GM12878 (cell line): ENCODE measurements at regions not wholly inside any gene's neighbourhood (a gene's known extent, or its start where the extent isn't known, plus 50 kb on each side); places are given as distances from the start of the nearest gene placed in this dataset.

Experiments
- POLR2A ChIP-seq: IDR thresholded peaks from 2 replicates; pipeline ENCODE4 v1.6.1; 2011; ENCODE audit warnings: low read depth, mild to moderate bottlenecking, low read length
- YY1 ChIP-seq: IDR thresholded peaks from 2 replicates; pipeline ENCODE4 v1.6.1; 2011; ENCODE audit warnings: low read depth, mild to moderate bottlenecking, low read length
- ZBTB11 ChIP-seq: fragments of 450-650 bp; formaldehyde crosslinking; IDR thresholded peaks from 2 replicates; pipeline ENCODE4 v1.5.0; 2022; ENCODE audit warnings: mild to moderate bottlenecking, missing genetic modification characterization
- TF ChIP-seq, protein P1 (sequence below), 3 experiments: IDR thresholded peaks in 2 of 3; conservative IDR thresholded peaks in 1 of 3; 2 replicates each; pipeline ENCODE4 v1.5.1; 2011; ENCODE audit warnings: low read depth in 3 of 3, low read length in 3 of 3, mild to moderate bottlenecking in 3 of 3, control low read depth in 2 of 3, moderate library complexity in 2 of 3, inconsistent platforms in 1 of 3, mixed read lengths in 1 of 3; ENCODE audit not compliant: control insufficient read depth in 2 of 3, insufficient read depth in 1 of 3; ENCODE audit errors: extremely low read depth in 1 of 3
- TF ChIP-seq, protein P2 (sequence below): fragments of 450-650 bp; IDR thresholded peaks from 2 replicates; pipeline ENCODE4 v1.6.1; 2017; ENCODE audit warnings: low read depth, mild to moderate bottlenecking, moderate library complexity

GRCh38 chr2:237227190-237227589 lies 141.5 kb downstream of the COPS8 start:
- no peak for TF ChIP-seq POLR2A
- no peak for TF ChIP-seq ZBTB11 (CRISPR knock-in tag)
- TF ChIP-seq, protein P1, sequence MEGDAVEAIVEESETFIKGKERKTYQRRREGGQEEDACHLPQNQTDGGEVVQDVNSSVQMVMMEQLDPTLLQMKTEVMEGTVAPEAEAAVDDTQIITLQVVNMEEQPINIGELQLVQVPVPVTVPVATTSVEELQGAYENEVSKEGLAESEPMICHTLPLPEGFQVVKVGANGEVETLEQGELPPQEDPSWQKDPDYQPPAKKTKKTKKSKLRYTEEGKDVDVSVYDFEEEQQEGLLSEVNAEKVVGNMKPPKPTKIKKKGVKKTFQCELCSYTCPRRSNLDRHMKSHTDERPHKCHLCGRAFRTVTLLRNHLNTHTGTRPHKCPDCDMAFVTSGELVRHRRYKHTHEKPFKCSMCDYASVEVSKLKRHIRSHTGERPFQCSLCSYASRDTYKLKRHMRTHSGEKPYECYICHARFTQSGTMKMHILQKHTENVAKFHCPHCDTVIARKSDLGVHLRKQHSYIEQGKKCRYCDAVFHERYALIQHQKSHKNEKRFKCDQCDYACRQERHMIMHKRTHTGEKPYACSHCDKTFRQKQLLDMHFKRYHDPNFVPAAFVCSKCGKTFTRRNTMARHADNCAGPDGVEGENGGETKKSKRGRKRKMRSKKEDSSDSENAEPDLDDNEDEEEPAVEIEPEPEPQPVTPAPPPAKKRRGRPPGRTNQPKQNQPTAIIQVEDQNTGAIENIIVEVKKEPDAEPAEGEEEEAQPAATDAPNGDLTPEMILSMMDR (IDR thresholded peaks at IDR 0.05 in 2 of 3, conservative IDR thresholded peaks at IDR 0.05 in 1 of 3; ENCODE audit: control insufficient read depth in 2 of 3, extremely low read depth in 1 of 3, insufficient read depth in 1 of 3, low read depth in 3 of 3, low read length in 3 of 3) = no peak
- no peak for TF ChIP-seq YY1
- TF ChIP-seq, protein P2, sequence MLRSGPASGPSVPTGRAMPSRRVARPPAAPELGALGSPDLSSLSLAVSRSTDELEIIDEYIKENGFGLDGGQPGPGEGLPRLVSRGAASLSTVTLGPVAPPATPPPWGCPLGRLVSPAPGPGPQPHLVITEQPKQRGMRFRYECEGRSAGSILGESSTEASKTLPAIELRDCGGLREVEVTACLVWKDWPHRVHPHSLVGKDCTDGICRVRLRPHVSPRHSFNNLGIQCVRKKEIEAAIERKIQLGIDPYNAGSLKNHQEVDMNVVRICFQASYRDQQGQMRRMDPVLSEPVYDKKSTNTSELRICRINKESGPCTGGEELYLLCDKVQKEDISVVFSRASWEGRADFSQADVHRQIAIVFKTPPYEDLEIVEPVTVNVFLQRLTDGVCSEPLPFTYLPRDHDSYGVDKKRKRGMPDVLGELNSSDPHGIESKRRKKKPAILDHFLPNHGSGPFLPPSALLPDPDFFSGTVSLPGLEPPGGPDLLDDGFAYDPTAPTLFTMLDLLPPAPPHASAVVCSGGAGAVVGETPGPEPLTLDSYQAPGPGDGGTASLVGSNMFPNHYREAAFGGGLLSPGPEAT = no peak
